ENCODE measurements at regions not wholly inside any gene's neighbourhood (a gene's known extent, or its start where the extent isn't known, plus 50 kb on each side); places are given as distances from the start of the nearest gene placed in this dataset.
"Not testable (repeated sequence)": the region's sequence is repeated elsewhere in the genome, so short reads cannot be mapped to it uniquely, and the experiment has no call there.

DNA sequence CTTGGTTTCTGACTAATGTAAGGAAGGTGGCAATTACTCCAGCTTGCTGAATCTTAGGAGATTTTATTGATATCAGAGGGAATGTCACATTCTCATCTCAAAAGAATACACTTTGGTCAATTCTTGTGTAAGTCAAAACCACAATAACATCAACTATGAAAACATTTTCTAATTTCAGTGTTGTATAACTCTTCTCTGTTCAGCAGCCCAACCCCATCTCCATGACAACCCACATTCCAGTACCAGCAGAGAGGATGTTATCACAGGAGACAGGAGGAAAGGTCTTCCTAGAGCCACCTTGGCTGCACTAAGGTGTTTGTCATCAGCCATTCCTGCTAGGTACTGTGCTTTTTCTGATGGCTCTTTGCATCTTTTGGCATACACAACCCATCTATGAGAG is 529.1 kb upstream of the BRINP1 start:
- DNase-seq, result no peak

DNA sequence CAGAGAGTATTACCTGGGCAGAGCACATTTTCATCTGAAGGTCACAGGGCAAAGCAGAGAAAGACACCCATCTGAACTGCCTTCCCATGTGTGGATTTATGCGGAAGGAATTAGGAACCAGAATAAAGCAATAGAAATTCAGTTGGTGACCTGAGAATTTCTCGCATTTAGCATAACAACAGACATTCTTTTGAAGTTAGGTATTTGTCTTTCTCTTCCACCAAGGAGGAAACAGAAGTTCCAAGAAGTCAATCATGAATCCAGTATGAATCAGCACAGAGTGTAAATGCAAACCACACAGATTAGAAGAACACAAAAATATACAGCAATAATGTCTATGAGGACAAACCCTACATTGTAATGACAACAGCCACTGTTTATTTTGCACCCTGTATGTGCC is 515.2 kb upstream of the BRINP1 start:
- no peak for DNase-seq

GRCh38 chr9:119881898-119882297 is 512.7 kb upstream of the BRINP1 start:
- DNase-seq, result no peak

DNA sequence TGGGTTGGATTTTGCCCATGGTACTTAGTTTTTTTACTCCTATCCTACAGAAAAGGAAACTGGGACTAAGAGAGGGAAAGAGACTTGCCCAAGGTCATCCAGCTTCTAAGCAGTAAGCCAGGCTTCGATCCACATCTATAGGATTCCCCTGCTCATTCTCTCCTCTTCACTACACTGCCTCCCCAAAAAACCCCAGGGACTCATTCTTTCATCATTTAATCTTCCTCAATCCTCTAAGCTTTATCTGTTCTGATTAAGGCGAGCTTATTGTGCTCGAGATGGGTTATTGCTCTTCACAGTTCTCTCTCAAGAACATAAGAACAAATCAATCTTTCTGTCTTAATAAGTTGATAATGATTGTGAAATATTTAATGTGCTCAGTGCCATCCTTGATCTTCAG is 511.1 kb upstream of the BRINP1 start:
- no peak for DNase-seq

DNA sequence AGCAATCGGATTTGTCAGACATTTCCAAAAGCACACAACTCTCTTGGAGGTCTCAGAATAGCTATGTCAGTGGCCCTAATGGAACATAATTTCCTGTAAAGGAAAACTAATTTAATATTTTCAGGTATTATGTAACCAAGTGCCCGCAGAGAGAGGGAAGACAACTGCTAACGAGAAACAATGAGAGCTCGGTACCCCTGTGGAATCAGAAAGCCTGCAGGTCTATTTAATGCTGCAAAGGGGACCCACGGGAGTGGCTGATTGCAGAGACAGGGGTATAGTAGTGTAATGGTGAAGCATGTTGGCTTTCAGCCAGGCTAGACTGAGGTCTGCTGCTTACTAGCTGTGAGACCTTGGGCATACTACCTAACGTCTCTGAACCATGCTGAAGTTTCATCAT is 508.1 kb upstream of the BRINP1 start:
- no peak for DNase-seq

DNA sequence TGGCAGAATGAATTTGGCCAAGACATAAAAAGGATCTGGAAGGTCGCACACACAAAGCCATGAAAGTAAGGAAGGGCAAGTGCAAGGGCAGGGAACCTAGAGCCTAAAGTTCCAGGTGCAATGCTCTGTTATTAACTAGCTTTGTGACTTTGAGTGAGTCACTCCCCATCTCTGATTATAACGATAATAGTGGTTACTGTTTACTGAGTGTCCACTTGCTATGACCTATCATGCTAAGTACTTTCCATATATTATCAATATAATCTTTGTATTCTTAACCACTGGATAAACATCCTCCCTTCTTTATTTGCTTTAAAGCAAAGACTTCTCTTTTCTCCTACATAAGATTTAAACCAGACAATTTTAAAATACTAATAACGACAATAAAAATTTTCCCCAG is 504.6 kb upstream of the BRINP1 start:
- no peak for DNase-seq

DNA sequence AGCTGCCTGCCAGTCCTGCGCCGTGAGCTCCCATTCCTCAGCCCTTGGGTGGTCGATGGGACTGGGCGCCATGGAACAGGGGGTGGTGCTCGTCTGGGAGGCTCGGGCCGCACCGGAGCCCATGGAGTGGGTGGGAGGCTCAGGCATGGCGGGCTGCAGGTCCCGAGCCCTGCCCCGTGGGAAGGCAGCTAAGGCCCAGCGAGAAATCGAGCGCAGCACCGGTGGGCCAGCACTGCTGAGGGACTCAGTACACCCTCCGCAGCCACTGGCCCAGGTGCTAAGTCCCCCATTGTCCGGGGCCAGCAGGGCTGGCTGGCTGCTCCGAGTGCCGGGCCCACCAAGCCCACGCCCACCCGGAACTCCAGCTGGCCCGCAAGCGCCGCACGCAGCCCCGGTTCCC is 501.0 kb upstream of the BRINP1 start:
- DNase-seq, result not testable (repeated sequence)

DNA sequence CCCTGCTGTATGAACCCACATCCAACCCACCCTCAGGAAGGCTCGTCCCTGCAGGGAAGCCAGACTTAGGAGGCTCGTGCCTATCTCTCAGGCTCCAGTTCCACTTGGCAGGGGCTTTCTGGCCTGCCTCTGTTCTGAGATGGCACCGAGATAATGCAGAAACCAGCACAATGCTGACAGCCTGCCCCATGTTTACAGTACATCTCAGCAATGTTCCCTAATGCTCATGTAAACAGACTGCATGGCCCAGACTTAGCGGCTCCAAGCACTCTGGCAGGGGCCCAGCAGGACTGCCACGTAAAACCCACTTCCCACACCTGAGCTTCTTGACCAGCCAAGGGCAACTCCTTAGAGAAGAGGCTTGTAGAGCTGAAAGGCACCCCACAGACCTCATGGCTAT is 499.5 kb upstream of the BRINP1 start:
- DNase-seq, result no peak

- no peak for DNase-seq
Observed at GRCh38 chr9:119861842-119862241, 492.6 kb upstream of the BRINP1 start.

GRCh38 chr9:119859128-119859527 is 489.9 kb upstream of the BRINP1 start:
- no peak for DNase-seq

DNA sequence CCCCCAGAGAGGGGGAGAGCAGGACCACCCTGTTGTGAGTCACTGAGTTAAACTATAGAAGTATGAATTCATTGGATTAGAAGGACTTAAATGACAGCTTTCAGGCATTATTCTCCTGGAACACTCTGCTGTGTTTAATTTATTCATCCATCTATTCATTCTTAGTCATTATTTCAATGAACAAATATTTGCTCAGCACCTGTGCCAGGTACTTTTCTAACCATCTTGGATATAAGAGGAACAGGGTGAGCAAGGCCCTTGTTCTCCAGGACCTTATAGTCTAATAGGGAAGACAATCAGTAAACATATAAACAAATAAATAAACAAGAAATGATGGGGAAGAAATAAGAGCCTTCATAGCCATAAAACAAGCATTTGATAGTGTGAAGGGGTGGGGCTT is 483.9 kb upstream of the BRINP1 start:
- no peak for DNase-seq

- no peak for DNase-seq
Observed at GRCh38 chr9:119852390-119852789, 483.2 kb upstream of the BRINP1 start.

GRCh38 chr9:119844431-119844830 is 475.2 kb upstream of the BRINP1 start:
- no peak for DNase-seq

GRCh38 chr9:119841016-119841415 is 471.8 kb upstream of the BRINP1 start:
- DNase-seq, result no peak

- no peak for DNase-seq
Observed at GRCh38 chr9:119839888-119840287, 470.7 kb upstream of the BRINP1 start.

GRCh38 chr9:119838210-119838609 is 469.0 kb upstream of the BRINP1 start:
- DNase-seq, result no peak

- no peak for DNase-seq
Observed at GRCh38 chr9:119836036-119836435, 466.8 kb upstream of the BRINP1 start.

GRCh38 chr9:119834064-119834620 is 464.9 kb upstream of the BRINP1 start:
- DNase-seq, result no peak

GRCh38 chr9:119831309-119831708 is 462.1 kb upstream of the BRINP1 start:
- DNase-seq, result no peak

- DNase-seq, result no peak
Observed at GRCh38 chr9:119829748-119830147, 460.5 kb upstream of the BRINP1 start.

DNA sequence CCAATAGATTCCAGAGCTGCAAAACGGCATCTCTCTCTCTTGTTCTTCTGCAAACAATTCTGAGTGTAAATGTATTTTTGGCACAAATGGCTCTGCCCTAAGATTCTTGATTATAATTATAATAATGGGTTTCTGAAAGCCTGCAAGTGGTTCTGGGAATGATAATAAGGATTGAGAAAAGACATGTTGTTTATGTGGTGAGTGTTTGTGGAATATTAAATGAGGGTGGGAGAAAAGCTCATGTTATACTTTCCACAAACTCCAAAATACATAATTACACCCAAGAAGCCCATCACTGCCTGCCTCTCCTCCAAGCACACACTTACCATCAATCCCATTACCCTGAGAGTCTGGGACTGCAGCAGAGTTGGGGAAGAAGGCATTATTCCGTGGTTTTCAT is 460.0 kb upstream of the BRINP1 start:
- DNase-seq, result no peak

GRCh38 chr9:119827526-119827925 is 458.3 kb upstream of the BRINP1 start:
- DNase-seq, result no peak

DNA sequence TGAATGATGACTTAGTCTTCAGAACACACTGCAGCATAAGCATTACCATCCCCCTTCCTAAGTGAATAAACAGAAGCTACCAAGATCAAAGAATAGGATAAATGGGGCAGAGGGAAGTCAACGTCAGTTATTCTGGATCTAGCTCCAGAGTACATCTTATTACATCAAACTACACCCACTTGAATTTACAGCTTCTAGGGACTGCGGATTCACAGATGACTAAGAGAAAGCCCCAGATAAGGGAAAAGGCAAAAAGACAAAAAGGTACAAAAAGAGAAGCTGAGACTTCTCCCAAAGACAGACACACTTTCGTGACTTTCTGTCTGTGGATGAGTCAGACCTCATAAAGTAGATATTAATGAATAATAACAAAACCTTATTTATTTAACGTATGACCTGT is 457.9 kb upstream of the BRINP1 start:
- no peak for DNase-seq

DNA sequence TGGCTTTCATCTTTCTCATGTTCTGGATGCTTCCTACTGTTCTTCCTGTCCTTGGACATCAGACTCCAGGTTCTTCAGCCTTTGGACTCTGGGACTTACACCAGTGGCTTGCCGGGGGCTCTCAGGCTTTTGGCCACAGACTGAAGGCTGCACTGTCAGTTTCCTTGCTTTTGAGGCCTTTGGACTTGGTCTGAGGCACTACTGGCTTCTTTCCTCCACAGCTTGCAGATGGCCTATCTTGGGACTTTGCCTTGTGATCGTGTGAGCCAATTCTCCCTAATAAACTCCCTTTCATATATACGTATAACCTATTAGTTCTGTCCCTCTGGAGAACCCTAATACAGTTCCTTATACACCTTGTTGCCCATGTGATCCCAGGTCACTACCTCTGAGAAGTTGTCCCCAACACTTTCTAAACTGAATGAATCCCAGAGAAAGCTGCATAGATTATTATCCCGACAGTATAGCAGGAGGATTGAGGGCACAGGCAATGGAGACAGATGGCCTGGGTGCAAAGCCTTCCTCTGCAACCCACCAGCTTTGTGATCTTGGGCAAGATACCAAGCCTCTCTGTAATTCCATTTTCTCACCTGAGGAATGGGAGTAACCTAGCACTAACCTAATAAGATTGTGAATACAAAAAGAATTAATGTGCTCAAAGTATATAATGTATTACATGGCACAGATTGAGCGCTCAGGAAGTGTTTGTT is 449.6 kb upstream of the BRINP1 start:
- no peak for DNase-seq

Measured in Kasumi-1 (cell line).